Aorta (tissue), 5 donors: ENCODE measurements at regions not wholly inside any gene's neighbourhood (a gene's known extent, or its start where the extent isn't known, plus 50 kb on each side); places are given as distances from the start of the nearest gene placed in this dataset.

Experiments
- ATAC-seq: fragments of 200-7000 bp; cut with Tn5 transposase; one replicate; pipeline ENCODE4 v1.9.1; 2022; ENCODE audit warnings: moderate library complexity; ENCODE audit not compliant: low FRiP score
- DNase-seq, 2 donors: peaks; one replicate each; pipeline ENCODE4 v3.0.0-alpha.2; 2020
- H3K27ac ChIP-seq, 2 donors: one replicate each; pipeline ENCODE4 v1.5.1; 2013; ENCODE audit warnings: low read length in 2 of 2, mild to moderate bottlenecking in 2 of 2, moderate library complexity in 2 of 2, control low read depth in 1 of 2, inconsistent platforms in 1 of 2, low read depth in 1 of 2
- H3K27me3 ChIP-seq, 2 donors: one replicate each; pipeline ENCODE4 v1.6.1; 2013; ENCODE audit warnings: control low read depth in 1 of 2, low read length in 1 of 2, mild to moderate bottlenecking in 1 of 2, moderate library complexity in 1 of 2; ENCODE audit not compliant: insufficient read depth in 2 of 2, control insufficient read depth in 1 of 2
- H3K36me3 ChIP-seq, 2 donors: one replicate each; pipeline ENCODE4 v1.6.1; 2013; ENCODE audit warnings: control low read depth in 1 of 2, low read length in 1 of 2, mild to moderate bottlenecking in 1 of 2; ENCODE audit not compliant: insufficient read depth in 2 of 2, control insufficient read depth in 1 of 2
- H3K4me1 ChIP-seq, 2 donors: one replicate each; pipeline ENCODE4 v1.6.1; 2013; ENCODE audit warnings: low read length in 2 of 2, control low read depth in 1 of 2, mild to moderate bottlenecking in 1 of 2, moderate library complexity in 1 of 2; ENCODE audit not compliant: insufficient read depth in 2 of 2, control insufficient read depth in 1 of 2
- H3K4me3 ChIP-seq, 2 donors: one replicate each; pipeline ENCODE4 v1.5.1; 2013; ENCODE audit warnings: low read length in 2 of 2, control low read depth in 1 of 2, mild to moderate bottlenecking in 1 of 2
- H3K9me3 ChIP-seq: one replicate; pipeline ENCODE4 v1.6.1; 2013; ENCODE audit warnings: mild to moderate bottlenecking, low read length; ENCODE audit not compliant: control insufficient read depth
- WGBS, 2 donors: extraction: QIAGEN DNeasy Blood & Tissue Kit; methylation state at CpG; one replicate each; pipeline ENCODE4 v1.1.7; 2013; 5-methylcytosine and 5-hydroxymethylcytosine counted together
- intact Hi-C, 2 donors: fragments of 100-400 bp; cut with DNase I; formaldehyde crosslinking; loops; one replicate each; pipeline versions ENCODE4 v1.14.2 to v1.15.0; 2022
- donor health status: healthy with polysubstance abuse.
- donor health status: Bipolar disorder and iron deficiency.
- donor health status: DM: no; HTN: no; CAD: no.
- donor health status: DM: no; HTN: no; CAD: no.
- donor health status: DM: yes; HTN: yes; CAD: no.

DNA sequence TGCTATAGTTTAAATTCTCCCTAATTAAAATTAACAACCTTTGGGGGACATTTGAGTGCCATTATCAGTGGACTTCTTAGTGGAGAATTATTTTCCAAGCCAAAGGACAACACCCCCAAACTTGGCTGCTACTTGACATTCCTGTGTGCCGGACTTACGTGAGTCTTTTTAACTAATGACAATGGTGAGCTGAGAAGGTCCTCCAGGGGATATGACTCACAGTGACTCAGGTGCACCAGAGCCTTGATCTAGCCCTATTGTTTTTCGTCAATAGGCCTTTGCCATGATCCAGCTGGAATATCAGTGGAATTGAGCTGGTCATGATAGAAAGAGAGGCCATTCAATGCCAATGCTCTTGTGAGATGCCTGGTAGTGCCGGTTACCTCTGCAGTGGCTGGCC is 118.1 kb upstream of the CXCR4 start:
- no peaks in the 10 kb centered on the region for H3K27me3 ChIP-seq
- no peak overlapping the region for H3K4me3 ChIP-seq
- no peak overlapping the region for H3K27ac ChIP-seq
- 36% methylated on average over 4 of the region's 4 CpGs for WGBS, 2 donors
- no peaks in the 10 kb centered on the region for H3K36me3 ChIP-seq
- no peaks in the 10 kb centered on the region for H3K9me3 ChIP-seq
- DNase-seq (no peak), ATAC-seq (peak; percentile 4)
- no peaks in the 10 kb centered on the region for H3K4me1 ChIP-seq
- intact Hi-C loops, result no loop called here

- WGBS, 2 donors, result 2 to 6% methylated on average over 4 of the region's 4 CpGs
- no peaks in the 10 kb centered on the region for H3K4me1 ChIP-seq
- DNase-seq, result no peak
- H3K27me3 ChIP-seq, result no peaks in the 10 kb centered on the region
- ATAC-seq, result no peak
- no peaks in the 10 kb centered on the region for H3K36me3 ChIP-seq
- intact Hi-C loops, result no loop called here
- no peak overlapping the region for H3K27ac ChIP-seq
- no peak overlapping the region for H3K4me3 ChIP-seq
- no peaks in the 10 kb centered on the region for H3K9me3 ChIP-seq
Measured at GRCh38 chr2:136235546-136235945, 117.6 kb upstream of the CXCR4 start.

DNA sequence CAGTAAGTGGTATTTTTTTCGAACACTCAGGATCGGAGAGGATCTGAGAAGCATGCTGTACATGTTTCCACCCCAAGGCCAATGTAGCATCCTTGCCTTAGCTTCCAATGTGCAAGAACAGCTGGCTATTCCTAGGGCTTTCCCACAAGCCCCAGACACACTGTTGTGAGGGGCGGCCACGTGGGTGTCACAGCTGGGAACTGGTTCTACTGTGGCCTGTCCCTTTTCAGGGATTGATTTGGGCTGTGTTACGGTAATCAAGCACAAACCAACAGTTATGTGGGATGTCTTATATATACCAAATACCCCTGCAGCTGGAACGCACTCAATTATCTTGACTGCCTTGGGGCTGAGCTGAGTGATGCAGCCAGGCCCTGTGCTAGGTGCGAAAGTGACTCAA is 116.3 kb upstream of the CXCR4 start:
- Histone ChIP-seq H3K36me3 (no peaks in the 10 kb centered on the region), H3K4me3 (no peak overlapping the region), H3K27me3 (no peaks in the 10 kb centered on the region), H3K4me1 (no peaks in the 10 kb centered on the region), H3K9me3 (no peaks in the 10 kb centered on the region), H3K27ac (no peak overlapping the region)
- 96 to 97% methylated on average over 7 of the region's 7 CpGs for WGBS, 2 donors
- ATAC-seq (no peak), DNase-seq (no peak)
- intact Hi-C loops, result no loop called here

GRCh38 chr2:136233298-136233697 is 115.3 kb upstream of the CXCR4 start:
- no peaks in the 10 kb centered on the region for H3K4me1 ChIP-seq
- no peak for DNase-seq
- no peak overlapping the region for H3K4me3 ChIP-seq
- intact Hi-C loops, result no loop called here
- no peaks in the 10 kb centered on the region for H3K36me3 ChIP-seq
- no peaks in the 10 kb centered on the region for H3K27me3 ChIP-seq
- H3K27ac ChIP-seq, result no peak overlapping the region
- ATAC-seq, result no peak
- no peaks in the 10 kb centered on the region for H3K9me3 ChIP-seq

DNA sequence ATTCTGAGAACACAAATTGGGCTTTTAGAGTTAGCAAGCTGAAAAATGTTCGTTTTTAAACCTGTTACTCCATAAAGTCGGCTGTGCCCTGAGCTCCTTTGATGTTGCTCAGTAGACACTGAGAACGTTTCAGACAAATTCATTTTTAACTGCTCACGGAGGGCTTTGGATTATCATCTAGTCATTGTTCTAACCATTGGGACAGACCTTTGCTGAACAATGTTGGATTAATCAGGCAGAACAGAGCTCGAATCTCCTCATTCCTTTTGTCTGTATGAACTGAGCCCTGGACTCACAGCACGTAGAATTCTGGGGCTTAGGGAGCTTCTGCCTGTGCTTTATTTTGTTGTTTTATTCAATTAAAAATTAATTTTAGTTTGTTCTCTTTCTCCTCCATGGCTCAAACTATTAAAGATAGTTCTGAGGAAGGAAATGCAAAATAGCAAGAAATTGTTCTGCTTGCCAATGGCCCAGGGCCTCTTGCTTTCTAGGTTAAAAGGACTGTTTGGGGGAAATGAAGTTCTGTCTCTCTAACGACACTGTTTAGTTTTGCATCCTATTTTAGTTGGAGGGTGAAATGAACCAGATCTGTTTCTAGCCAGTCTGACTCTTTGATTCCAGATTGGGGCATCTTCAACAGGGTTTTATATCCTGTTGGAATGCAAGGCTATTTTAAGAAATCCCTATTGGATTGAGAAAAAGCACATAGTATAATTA is 114.7 kb upstream of the CXCR4 start:
- ATAC-seq (no peak), DNase-seq (no peak)
- H3K9me3 ChIP-seq, result no peaks in the 10 kb centered on the region
- H3K27me3 ChIP-seq, result no peaks in the 10 kb centered on the region
- 51 to 53% methylated on average over 7 of the region's 7 CpGs for WGBS, 2 donors
- no peak overlapping the region for H3K27ac ChIP-seq
- H3K36me3 ChIP-seq, result no peaks in the 10 kb centered on the region
- no peak overlapping the region for H3K4me3 ChIP-seq
- intact Hi-C loops, result no loop called here
- H3K4me1 ChIP-seq, result no peaks in the 10 kb centered on the region

- Histone ChIP-seq H3K36me3 (no peaks in the 10 kb centered on the region), H3K4me1 (no peaks in the 10 kb centered on the region), H3K27ac (no peak overlapping the region), H3K4me3 (no peak overlapping the region), H3K27me3 (no peaks in the 10 kb centered on the region), H3K9me3 (peaks cover 2% of the 10 kb centered on the region)
- 67 to 73% methylated on average over 5 of the region's 5 CpGs for WGBS, 2 donors
- intact Hi-C loops, result no loop called here
- DNase-seq, result no peak
- no peak for ATAC-seq
Measured at GRCh38 chr2:136230464-136230863, 112.5 kb upstream of the CXCR4 start.

GRCh38 chr2:136226903-136227302 is 109.0 kb upstream of the CXCR4 start:
- H3K9me3 ChIP-seq, result peaks cover 2% of the 10 kb centered on the region
- ATAC-seq, result no peak

GRCh38 chr2:136225950-136226835 is 108.2 kb upstream of the CXCR4 start:
- no peak overlapping the region for H3K27ac ChIP-seq
- no peaks in the 10 kb centered on the region for H3K4me1 ChIP-seq
- H3K9me3 ChIP-seq, result peaks cover 2% of the 10 kb centered on the region
- H3K36me3 ChIP-seq, result no peaks in the 10 kb centered on the region
- intact Hi-C loops, result no loop called here
- no peak for DNase-seq
- WGBS, 2 donors, result 34 to 35% methylated on average over 7 of the region's 7 CpGs
- H3K27me3 ChIP-seq, result no peaks in the 10 kb centered on the region
- ATAC-seq, result no peak
- no peak overlapping the region for H3K4me3 ChIP-seq

More at GRCh38 chr2:136226903-136227302, 109.0 kb upstream of the CXCR4 start:
- Histone ChIP-seq H3K4me3 (no peak overlapping the region), H3K27me3 (no peaks in the 10 kb centered on the region), H3K4me1 (no peaks in the 10 kb centered on the region), H3K27ac (no peak overlapping the region), H3K36me3 (no peaks in the 10 kb centered on the region)
- intact Hi-C loops, result no loop called here
- no peak for DNase-seq
- WGBS, 2 donors, result 61 to 74% methylated on average over 4 of the region's 4 CpGs

- H3K4me3 ChIP-seq, result no peak overlapping the region
- no peak overlapping the region for H3K27ac ChIP-seq
- 80 to 82% methylated on average over 7 of the region's 7 CpGs for WGBS, 2 donors
- ATAC-seq, result no peak
- no peaks in the 10 kb centered on the region for H3K36me3 ChIP-seq
- DNase-seq, result no peak
- intact Hi-C loops, result no loop called here
- H3K4me1 ChIP-seq, result no peaks in the 10 kb centered on the region
- H3K27me3 ChIP-seq, result no peaks in the 10 kb centered on the region
- H3K9me3 ChIP-seq, result peaks cover 2% of the 10 kb centered on the region
Measured at GRCh38 chr2:136223274-136223673, 105.3 kb upstream of the CXCR4 start.
